ENCODE measurements at regions not wholly inside any gene's neighbourhood (a gene's known extent, or its start where the extent isn't known, plus 50 kb on each side); places are given as distances from the start of the nearest gene placed in this dataset.

DNA sequence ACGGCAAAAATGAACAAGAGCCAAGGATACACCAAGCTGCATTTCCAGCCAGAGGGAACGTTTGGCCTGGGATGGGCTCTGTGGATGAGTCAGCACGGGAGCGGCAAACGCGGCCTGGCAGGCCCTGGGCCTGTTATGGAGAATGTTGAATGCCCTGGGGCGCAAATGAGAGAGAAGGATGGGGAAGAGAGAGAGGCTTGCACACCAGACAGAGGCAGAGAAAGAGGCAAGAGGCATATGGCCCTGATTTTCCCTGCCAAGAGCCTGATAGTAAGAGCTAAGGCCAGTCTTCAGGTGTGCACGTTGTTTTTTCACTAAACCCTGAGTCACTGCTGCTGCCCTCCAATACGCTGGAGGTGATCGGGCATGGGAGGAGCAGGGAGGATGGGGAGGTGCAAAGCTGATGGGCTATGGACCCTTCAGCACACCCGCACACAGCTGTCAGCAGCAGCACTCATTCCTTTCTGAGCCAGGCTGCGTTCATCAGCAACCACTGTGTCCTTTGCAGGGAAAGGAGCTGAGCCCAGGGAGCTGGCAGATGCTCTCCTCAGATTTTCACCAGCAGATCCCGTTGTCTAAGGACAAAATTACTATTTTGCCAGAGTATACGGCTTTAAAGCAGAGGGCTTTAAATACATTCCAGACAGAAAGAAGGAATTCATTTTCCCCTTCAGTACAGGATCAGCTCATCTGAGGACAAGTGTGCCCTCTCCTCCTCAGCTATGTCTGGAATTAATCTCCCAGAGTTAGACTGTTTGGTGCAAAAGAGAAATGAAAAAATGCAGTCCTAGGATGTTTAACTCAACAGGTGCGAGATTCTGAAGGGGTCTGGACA lies 61.7 kb upstream of the SLC22A23 start:
- TF ChIP-seq, protein P1, sequence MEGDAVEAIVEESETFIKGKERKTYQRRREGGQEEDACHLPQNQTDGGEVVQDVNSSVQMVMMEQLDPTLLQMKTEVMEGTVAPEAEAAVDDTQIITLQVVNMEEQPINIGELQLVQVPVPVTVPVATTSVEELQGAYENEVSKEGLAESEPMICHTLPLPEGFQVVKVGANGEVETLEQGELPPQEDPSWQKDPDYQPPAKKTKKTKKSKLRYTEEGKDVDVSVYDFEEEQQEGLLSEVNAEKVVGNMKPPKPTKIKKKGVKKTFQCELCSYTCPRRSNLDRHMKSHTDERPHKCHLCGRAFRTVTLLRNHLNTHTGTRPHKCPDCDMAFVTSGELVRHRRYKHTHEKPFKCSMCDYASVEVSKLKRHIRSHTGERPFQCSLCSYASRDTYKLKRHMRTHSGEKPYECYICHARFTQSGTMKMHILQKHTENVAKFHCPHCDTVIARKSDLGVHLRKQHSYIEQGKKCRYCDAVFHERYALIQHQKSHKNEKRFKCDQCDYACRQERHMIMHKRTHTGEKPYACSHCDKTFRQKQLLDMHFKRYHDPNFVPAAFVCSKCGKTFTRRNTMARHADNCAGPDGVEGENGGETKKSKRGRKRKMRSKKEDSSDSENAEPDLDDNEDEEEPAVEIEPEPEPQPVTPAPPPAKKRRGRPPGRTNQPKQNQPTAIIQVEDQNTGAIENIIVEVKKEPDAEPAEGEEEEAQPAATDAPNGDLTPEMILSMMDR (conservative IDR thresholded peaks at IDR 0.05), result no peak
- TF ChIP-seq ZFX (IDR thresholded peaks at IDR 0.05), result peak; percentile 68
